ENCODE measurements at regions not wholly inside any gene's neighbourhood (a gene's known extent, or its start where the extent isn't known, plus 50 kb on each side); places are given as distances from the start of the nearest gene placed in this dataset.
"Not testable (repeated sequence)": the region's sequence is repeated elsewhere in the genome, so short reads cannot be mapped to it uniquely, and the experiment has no call there.

DNA sequence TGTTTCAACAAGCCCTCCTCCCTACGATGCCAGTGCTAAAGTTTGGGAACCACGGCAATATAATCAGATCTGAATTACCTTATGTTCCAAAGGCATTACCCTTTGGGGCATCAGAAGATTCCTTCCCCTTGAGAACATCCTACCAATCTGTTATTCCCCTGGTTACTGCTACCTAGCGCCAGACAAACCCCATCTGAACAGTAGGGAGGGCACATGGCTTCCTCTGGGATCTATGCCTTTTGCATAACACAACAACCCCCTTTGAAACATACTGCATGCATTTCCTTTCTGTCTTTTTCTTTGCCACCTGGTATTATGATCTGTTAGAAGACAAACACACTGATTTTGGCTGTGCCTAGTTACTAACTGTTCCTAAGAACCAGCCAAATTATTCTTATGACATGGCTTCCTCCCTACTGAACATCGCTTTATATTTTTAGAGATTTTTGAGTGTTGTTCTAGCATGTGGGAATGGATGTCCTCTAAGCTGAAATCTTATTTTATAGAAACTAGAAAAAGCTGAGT lies 103.9 kb upstream of the DAPK1 start:
- Mint-ChIP-seq H3K27ac (no peak overlapping the region), H3K36me3 (ENCODE audit: low read depth) (no peaks in the 10 kb centered on the region), H3K9me3 (peaks cover 5% of the 10 kb centered on the region), H3K27me3 (peaks cover 2% of the 10 kb centered on the region), H3K4me3 (no peak overlapping the region), H3K4me1 (no peaks in the 10 kb centered on the region)
- intact Hi-C loops (cut with micrococcal nuclease) = no loop called here
- DNase-seq = no peak

DNA sequence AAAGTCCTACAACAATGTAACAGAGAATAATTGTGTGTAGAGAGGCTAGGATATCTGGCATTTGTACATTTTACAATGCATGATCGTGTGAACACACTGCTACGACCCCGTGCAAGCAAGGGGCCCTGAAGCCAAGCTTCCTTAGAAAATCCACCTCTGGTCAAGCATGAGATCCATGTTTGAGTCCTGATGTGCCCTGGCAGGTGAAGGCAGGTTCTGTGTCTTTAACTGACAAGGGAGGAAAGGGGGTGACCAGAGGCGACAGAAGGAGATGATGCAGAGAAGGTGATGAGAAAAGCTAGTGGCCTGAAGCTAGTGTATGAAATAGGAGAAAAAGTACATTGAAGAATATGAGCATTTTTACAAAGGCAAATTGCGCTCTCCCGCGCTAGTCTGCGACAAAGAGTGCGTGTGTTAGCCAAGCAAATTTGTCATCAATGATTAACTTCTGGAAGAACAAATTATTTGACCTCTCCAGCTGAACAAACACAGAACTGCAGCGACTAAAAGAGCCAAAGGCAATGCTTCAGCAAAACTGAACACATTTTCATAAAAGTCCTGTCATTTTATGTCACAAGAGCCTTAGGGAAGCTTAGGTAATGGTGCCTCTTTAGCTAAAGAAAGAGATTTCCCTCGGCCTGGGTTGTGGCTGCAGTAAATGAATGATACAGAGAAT lies 101.7 kb upstream of the DAPK1 start:
- Mint-ChIP-seq H3K9me3 (peaks cover 5% of the 10 kb centered on the region), H3K4me1 (no peaks in the 10 kb centered on the region), H3K27me3 (peaks cover 2% of the 10 kb centered on the region), H3K4me3 (no peak overlapping the region), H3K36me3 (ENCODE audit: low read depth) (no peaks in the 10 kb centered on the region), H3K27ac (no peak overlapping the region)
- no peak for DNase-seq
- intact Hi-C loops (cut with micrococcal nuclease) = no loop called here

DNA sequence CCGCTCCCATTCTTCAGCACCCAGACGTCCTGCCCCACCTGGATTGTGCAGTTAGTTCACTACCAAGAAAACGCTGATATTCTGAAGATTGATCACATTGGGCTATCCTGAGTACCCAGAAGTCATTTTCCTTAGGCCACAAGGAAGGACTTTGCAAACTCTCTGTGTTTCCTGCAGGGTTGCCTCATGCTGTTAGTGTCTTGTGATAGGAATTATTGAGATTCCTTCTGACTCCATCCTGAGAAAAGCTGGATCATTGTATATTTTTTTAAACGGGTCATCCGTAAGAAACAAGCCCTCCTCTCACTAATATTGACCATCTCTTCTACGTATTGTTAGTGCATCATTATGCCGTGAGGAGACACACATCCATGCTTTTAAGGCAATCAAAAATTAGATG lies 96.0 kb upstream of the DAPK1 start:
- no peaks in the 10 kb centered on the region for H3K27me3 Mint-ChIP-seq
- no peak for DNase-seq
- H3K27ac Mint-ChIP-seq = no peak overlapping the region
- H3K36me3 Mint-ChIP-seq (ENCODE audit: low read depth) = no peaks in the 10 kb centered on the region
- H3K9me3 Mint-ChIP-seq = no peaks in the 10 kb centered on the region
- H3K4me1 Mint-ChIP-seq = no peaks in the 10 kb centered on the region
- no peak overlapping the region for H3K4me3 Mint-ChIP-seq
- intact Hi-C loops (cut with micrococcal nuclease) = no loop called here

DNA sequence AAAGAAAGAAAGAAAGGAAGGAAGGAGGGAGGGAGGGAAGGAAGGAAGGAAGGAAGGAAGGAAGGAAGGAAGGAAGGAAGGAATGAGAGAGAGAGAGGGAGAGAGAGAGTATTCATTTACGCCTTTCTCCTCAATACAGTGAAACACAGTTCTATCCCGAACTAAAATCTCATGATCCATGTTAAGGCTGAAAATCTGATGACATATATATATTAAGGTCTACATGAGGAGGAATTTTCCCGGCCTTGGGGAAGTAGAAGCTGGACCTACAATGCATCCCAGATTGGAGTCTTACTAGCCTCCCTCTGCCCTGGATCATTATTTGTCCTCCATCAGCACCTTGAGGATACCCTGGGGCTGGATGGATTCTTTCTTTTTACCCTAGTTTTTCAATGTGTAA lies 95.1 kb upstream of the DAPK1 start:
- Mint-ChIP-seq H3K9me3 (no peaks in the 10 kb centered on the region), H3K27ac (no peak overlapping the region), H3K36me3 (ENCODE audit: low read depth) (no peaks in the 10 kb centered on the region), H3K4me3 (no peak overlapping the region), H3K4me1 (no peaks in the 10 kb centered on the region), H3K27me3 (no peaks in the 10 kb centered on the region)
- intact Hi-C loops (cut with micrococcal nuclease) = no loop called here
- DNase-seq = no peak

DNA sequence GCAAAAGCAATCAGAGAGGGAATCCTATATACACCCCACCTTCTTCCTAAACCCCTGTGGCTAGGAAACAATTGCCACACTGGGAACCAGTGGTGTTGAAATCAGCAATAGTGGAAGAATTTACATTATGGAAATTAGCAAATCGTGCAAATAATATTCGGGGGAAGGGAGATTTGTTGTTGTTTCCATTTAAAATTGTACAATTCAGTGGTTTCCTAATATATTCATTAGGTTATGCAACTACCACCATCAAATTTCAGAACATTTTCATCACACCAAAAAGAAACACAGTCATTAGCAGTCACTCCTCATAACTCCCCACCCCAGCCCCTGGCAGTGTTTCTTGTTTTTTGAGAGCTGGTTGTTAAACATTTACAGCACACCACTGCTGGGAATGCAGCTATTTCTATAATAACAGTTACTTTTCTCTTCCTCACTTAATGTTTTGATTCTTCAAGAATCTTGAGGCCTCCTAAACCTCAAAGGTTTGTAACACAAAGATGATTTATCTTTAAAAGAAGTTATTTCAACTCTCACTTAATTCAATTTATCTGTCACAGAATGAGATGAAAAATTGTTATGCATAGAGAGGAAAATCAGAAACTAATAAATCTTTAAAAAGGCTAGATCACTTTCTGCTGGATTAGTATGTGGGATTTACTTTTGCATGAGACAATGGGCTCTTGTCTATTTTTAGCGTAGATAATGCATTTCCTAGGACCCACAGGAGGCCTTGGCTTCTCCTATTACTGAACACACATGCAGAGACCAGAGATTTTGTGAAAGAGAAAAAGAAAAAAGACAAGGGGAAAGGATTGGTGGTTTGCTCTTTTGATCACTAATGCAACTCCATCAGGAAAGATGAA lies 91.8 kb upstream of the DAPK1 start:
- H3K4me1 Mint-ChIP-seq = no peaks in the 10 kb centered on the region
- no peaks in the 10 kb centered on the region for H3K27me3 Mint-ChIP-seq
- no peak overlapping the region for H3K27ac Mint-ChIP-seq
- H3K36me3 Mint-ChIP-seq (ENCODE audit: low read depth) = no peaks in the 10 kb centered on the region
- no peaks in the 10 kb centered on the region for H3K9me3 Mint-ChIP-seq
- intact Hi-C loops (cut with micrococcal nuclease) = no loop called here
- no peak overlapping the region for H3K4me3 Mint-ChIP-seq
- DNase-seq = no peak

DNA sequence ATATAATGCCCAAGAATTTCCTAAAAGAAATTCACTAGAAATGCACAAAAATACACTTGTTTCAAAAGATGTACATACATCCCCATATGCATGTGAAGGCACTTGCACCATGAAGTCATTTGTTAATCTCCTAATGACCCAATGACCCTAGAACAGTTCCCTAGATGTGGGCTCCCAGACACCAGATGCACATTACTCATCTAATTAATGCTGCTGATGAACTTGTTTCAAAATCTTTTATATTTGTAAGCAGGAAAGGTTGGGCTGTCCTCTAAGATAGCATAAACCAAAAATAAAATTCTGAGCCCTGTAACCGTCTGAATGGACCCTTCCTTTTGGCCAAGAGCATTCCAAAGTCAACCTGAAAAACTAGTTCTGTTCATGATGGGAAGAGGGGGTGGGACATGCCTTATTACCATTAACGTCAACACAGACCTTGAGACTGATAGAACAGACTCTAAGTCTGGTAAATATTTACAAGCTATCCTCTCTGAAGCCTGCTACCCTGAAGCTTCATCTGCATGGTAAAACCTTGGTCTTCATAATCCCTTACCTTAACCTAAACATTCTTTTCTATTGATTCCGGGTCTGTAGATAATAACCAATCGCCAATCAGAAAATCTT lies 91.0 kb upstream of the DAPK1 start:
- Mint-ChIP-seq H3K4me1 (no peaks in the 10 kb centered on the region), H3K27ac (no peak overlapping the region), H3K4me3 (no peak overlapping the region), H3K27me3 (no peaks in the 10 kb centered on the region), H3K36me3 (ENCODE audit: low read depth) (no peaks in the 10 kb centered on the region), H3K9me3 (no peaks in the 10 kb centered on the region)
- intact Hi-C loops (cut with micrococcal nuclease) = no loop called here
- DNase-seq = no peak

DNA sequence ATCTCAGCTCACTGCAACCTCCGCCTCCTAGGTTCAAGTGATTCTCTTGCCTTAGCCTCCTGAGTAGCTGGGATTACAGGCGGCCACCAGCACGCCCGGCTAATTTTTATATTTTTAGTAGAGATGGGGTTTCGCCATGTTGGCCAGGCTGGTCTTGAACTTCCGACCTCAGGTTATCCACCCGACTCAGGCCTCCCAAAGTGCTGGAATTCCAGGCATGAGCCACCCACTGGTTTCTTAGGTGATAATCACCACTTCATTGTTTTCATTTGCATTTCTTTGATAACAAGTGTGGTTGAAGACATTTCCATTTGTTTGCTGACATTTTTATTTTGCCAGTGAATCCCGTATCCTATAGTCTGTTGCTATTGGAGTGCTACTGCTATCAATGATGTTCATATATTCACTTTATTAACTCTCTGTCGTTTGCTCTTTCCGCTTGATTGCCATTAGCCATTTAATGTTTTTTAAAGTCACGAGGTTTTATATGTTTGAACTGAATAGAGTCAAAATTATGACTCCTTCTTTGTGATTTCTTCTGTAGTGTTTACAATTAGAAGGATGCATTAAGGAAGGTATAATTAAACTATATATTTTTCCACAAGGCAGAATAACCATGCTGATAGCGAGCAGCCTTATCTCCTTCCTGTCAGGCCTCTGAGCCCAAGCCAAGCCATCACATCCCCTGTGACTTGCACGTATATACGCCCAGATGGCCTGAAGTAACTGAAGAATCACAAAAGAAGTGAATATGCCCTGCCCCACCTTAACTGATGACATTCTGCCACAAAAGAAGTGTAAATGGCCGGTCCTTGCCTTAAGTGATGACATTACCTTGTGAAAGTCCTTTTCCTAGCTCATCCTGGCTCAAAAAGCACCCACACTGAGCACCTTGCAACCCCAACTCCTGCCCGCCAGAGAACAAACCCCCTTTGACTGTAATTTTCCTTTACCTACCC lies 87.3 kb upstream of the DAPK1 start:
- H3K36me3 Mint-ChIP-seq (ENCODE audit: low read depth); H3K4me1 Mint-ChIP-seq; DNase-seq; intact Hi-C loops (cut with micrococcal nuclease); H3K4me3 Mint-ChIP-seq; H3K27ac Mint-ChIP-seq; H3K27me3 Mint-ChIP-seq; H3K9me3 Mint-ChIP-seq: not testable (repeated sequence)

DNA sequence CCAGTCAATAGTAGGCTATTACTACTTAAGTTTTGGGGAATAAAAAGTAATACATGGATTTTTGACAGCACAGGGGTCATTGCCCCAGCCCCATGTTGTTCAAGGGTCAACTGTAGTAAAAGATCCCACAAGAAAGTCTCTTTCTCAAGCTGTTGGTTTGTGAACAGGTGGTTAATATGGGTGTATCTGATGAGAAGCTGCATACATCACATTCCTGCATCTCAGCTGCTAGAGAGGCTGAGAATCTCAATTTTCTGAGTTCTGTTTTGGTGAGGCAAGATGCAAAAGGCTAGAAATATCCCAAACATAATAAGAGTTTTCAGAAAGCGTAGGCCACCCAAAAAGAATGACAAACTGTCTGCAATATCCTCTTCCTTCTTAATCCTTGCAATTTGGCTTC lies 76.8 kb upstream of the DAPK1 start:
- DNase-seq = no peak
- H3K9me3 Mint-ChIP-seq = peaks cover 4% of the 10 kb centered on the region
- H3K36me3 Mint-ChIP-seq (ENCODE audit: low read depth) = no peaks in the 10 kb centered on the region
- no peak overlapping the region for H3K4me3 Mint-ChIP-seq
- no peak overlapping the region for H3K27ac Mint-ChIP-seq
- intact Hi-C loops (cut with micrococcal nuclease) = no loop called here
- H3K4me1 Mint-ChIP-seq = no peaks in the 10 kb centered on the region
- no peaks in the 10 kb centered on the region for H3K27me3 Mint-ChIP-seq

DNA sequence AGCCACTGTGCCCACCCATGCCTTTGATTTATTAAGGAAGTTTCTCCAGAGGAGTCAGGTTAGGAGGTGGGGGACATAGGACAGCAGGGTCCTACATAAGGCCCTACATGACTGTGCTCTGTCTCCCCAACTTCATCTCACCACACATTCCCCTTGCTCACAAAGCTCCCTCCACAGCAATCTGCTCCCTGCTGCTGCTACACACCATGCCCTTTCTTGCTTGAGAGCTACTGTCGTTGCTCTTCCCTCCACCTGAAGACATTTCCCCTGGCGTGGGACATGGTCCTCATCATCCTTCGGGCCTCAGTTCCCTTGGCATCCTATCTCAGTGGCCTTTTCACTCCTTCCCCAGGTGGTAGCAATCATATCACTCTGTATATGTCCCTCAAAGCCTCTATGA lies 75.9 kb upstream of the DAPK1 start:
- Mint-ChIP-seq H3K9me3 (peaks cover 7% of the 10 kb centered on the region), H3K27me3 (no peaks in the 10 kb centered on the region), H3K4me3 (no peak overlapping the region), H3K4me1 (no peaks in the 10 kb centered on the region), H3K36me3 (ENCODE audit: low read depth) (no peaks in the 10 kb centered on the region), H3K27ac (no peak overlapping the region)
- intact Hi-C loops (cut with micrococcal nuclease) = no loop called here
- DNase-seq = no peak

DNA sequence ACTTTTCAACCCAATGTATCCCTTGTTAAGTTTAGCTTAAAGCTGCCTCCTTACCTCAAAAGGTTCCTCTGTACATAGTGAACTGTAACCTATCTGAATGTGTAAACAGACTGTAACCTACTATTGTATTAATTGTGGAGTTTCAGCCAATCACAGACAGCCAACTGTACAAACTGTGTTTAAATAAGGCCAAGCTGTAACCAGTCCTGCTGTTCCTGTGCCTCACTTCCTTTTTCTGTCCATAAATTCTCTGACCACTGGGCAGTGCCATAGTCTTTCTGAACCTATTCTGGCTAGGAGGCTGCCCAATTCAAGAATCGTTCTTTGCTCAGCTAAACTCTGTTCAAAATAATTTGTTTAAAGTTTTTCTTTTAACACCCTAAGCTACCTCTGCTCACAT lies 74.7 kb upstream of the DAPK1 start:
- Mint-ChIP-seq H3K27me3 (no peaks in the 10 kb centered on the region), H3K36me3 (ENCODE audit: low read depth) (no peaks in the 10 kb centered on the region), H3K4me3 (no peak overlapping the region), H3K4me1 (no peaks in the 10 kb centered on the region), H3K9me3 (peaks cover 7% of the 10 kb centered on the region), H3K27ac (no peak overlapping the region)
- DNase-seq = no peak
- intact Hi-C loops (cut with micrococcal nuclease) = no loop called here

DNA sequence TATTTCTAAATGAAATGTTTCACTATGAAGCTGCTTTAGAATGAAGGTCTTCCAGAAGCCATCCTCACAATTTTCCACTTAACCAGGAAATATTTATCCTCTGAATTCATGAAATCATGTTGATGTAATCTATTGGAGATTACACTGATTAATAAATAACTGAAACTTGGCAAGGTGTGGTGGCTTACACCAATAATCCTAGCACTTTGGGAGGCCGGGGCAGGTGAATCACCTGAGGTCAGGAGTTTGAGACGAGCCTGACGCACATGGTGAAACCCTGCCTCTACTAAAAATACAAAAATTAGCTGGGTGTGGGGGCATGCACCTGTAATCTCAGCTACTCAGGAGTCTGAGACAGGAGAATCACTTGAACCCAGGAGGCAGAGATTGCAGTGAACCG lies 73.8 kb upstream of the DAPK1 start:
- H3K9me3 Mint-ChIP-seq = not testable (repeated sequence)

DNA sequence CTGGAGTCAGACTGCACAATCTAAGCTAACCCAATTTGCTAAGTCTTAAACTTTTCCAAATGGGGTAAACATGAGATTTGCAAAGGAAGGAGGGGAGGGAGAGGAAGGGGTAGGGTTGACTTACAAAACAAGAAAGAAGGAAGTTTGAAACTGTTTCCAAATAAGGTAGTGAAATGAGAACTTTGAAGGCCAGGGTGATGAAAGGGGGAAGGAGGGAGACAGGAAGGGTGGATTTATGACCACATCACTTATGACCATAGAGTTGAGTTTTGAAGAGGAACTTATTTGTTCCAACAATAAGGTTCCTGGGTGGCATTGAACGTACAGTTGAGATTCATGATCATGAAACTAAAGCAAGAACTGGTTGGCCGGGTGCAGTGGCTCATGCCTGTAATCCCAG lies 72.5 kb upstream of the DAPK1 start:
- intact Hi-C loops (cut with micrococcal nuclease) = no loop called here
- Mint-ChIP-seq H3K4me1 (no peaks in the 10 kb centered on the region), H3K27me3 (no peaks in the 10 kb centered on the region), H3K36me3 (ENCODE audit: low read depth) (no peaks in the 10 kb centered on the region), H3K4me3 (no peak overlapping the region), H3K27ac (no peak overlapping the region), H3K9me3 (peaks cover 7% of the 10 kb centered on the region)
- DNase-seq = no peak

More for the DNA sequence above, 73.8 kb upstream of the DAPK1 start:
- H3K27ac Mint-ChIP-seq; H3K36me3 Mint-ChIP-seq (ENCODE audit: low read depth); DNase-seq; H3K4me3 Mint-ChIP-seq; H3K27me3 Mint-ChIP-seq; intact Hi-C loops (cut with micrococcal nuclease); H3K4me1 Mint-ChIP-seq: not testable (repeated sequence)

DNA sequence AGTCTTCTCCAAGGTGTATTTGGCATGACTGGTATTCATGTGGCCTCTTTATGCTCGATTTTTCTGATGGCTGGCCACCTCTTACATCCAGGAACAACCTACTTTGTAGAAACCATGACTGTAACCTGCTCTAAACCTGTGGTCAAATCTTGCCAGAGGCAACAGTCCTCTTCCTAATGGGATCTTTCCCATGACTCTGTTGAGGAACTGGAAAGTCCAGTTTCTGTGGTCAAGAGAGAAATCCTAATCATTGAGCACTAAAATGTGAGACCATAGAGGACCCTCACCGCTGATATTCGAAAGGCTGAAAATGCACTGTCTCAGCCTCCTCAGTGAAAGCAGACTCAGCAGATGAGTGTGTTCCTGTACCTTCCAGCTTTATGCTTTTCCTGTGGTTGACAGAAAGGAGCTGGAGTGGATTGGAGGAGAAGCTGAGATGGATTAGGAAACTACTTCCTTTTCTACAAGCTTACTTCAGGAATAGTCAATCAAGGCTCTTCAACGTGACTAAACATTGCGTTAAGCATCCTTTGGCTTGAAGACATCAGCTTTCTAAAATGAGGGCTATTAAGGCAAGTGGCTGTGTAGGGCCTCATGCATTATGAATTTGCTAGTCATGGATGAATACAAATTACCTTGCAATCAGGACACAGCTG lies 69.7 kb upstream of the DAPK1 start:
- intact Hi-C loops (cut with micrococcal nuclease) = no loop called here
- Mint-ChIP-seq H3K9me3 (peaks cover 7% of the 10 kb centered on the region), H3K27me3 (no peaks in the 10 kb centered on the region)

More for the DNA sequence above, 69.7 kb upstream of the DAPK1 start:
- no peak overlapping the region for H3K4me3 Mint-ChIP-seq
- H3K27ac Mint-ChIP-seq = no peak overlapping the region
- H3K4me1 Mint-ChIP-seq = no peaks in the 10 kb centered on the region
- H3K36me3 Mint-ChIP-seq (ENCODE audit: low read depth) = no peaks in the 10 kb centered on the region
- no peak for DNase-seq

Measured in activated CD4-positive, alpha-beta T cell treated with anti-CD3 and anti-CD28 coated beads, Interleukin-2, amount 10 ng/mL, durations not matched to agents 24 days and 14 days (primary cell).